ENCODE measurements at regions not wholly inside any gene's neighbourhood (a gene's known extent, or its start where the extent isn't known, plus 50 kb on each side); places are given as distances from the start of the nearest gene placed in this dataset.

- H3K4me2 ChIP-seq (ENCODE audit: low read depth, low read length, poor library complexity, severe bottlenecking): no peak overlapping the region
- no peaks in the 10 kb centered on the region for H3K79me2 ChIP-seq (ENCODE audit: insufficient read depth, low read length)
- no peak overlapping the region for H3K4me3 ChIP-seq (ENCODE audit: insufficient read depth, low read length, poor library complexity, severe bottlenecking)
- H3F3A ChIP-seq (ENCODE audit: insufficient read depth): no peaks in the 10 kb centered on the region
- no peak overlapping the region for H2AFZ ChIP-seq (ENCODE audit: low read depth, low read length, severe bottlenecking)
- H3K27ac ChIP-seq (ENCODE audit: low read depth, low read length): no peak overlapping the region
- no peaks in the 10 kb centered on the region; the same call in 1 of the 2 replicates for H3K9me2 ChIP-seq (replicated peaks; ENCODE audit: insufficient read depth, low read length)
- H4K20me1 ChIP-seq (ENCODE audit: low read depth, low read length): no peaks in the 10 kb centered on the region
- H3K9ac ChIP-seq (ENCODE audit: low read length): no peak overlapping the region
- H3K36me3 ChIP-seq (ENCODE audit: low read length): no peaks in the 10 kb centered on the region
- H3K9me3 ChIP-seq (ENCODE audit: insufficient read depth, low read length): no peaks in the 10 kb centered on the region
- no peak for TF ChIP-seq CTCF (IDR thresholded peaks at IDR 0.05; ENCODE audit: insufficient read depth, low read length, poor library complexity, severe bottlenecking)
- TF ChIP-seq EZH2phosphoT487 (conservative IDR thresholded peaks at IDR 0.05; ENCODE audit: low read length): no peak
- H3K27me3 ChIP-seq (ENCODE audit: low read length): no peaks in the 10 kb centered on the region
Measured at GRCh38 chr1:208499601-208500000, 255.4 kb upstream of the PLXNA2 start.

- Histone ChIP-seq H2AFZ (ENCODE audit: low read depth, low read length, severe bottlenecking) (no peak overlapping the region), H3K27me3 (ENCODE audit: low read length) (no peaks in the 10 kb centered on the region), H3K9ac (ENCODE audit: low read length) (no peak overlapping the region), H3K9me3 (ENCODE audit: insufficient read depth, low read length) (no peaks in the 10 kb centered on the region), H4K20me1 (ENCODE audit: low read depth, low read length) (no peaks in the 10 kb centered on the region), H3K27ac (ENCODE audit: low read depth, low read length) (no peak overlapping the region), H3K79me2 (ENCODE audit: insufficient read depth, low read length) (no peaks in the 10 kb centered on the region), H3K4me3 (ENCODE audit: insufficient read depth, low read length, poor library complexity, severe bottlenecking) (no peak overlapping the region), H3K4me2 (ENCODE audit: low read depth, low read length, poor library complexity, severe bottlenecking) (no peak overlapping the region), H3K9me2 (replicated peaks; ENCODE audit: insufficient read depth, low read length) (no peaks in the 10 kb centered on the region; the same call in 1 of the 2 replicates), H3F3A (ENCODE audit: insufficient read depth) (no peaks in the 10 kb centered on the region), H3K36me3 (ENCODE audit: low read length) (no peaks in the 10 kb centered on the region)
- TF ChIP-seq CTCF (IDR thresholded peaks at IDR 0.05; ENCODE audit: insufficient read depth, low read length, poor library complexity, severe bottlenecking) (no peak), EZH2phosphoT487 (conservative IDR thresholded peaks at IDR 0.05; ENCODE audit: low read length) (no peak)
Measured at GRCh38 chr1:208500375-208500774, 256.2 kb upstream of the PLXNA2 start.

- Histone ChIP-seq H3K9me3 (ENCODE audit: insufficient read depth, low read length) (no peaks in the 10 kb centered on the region), H4K20me1 (ENCODE audit: low read depth, low read length) (no peaks in the 10 kb centered on the region), H3K36me3 (ENCODE audit: low read length) (no peaks in the 10 kb centered on the region), H3K27ac (ENCODE audit: low read depth, low read length) (no peak overlapping the region), H3F3A (ENCODE audit: insufficient read depth) (no peaks in the 10 kb centered on the region), H3K79me2 (ENCODE audit: insufficient read depth, low read length) (no peaks in the 10 kb centered on the region), H3K9ac (ENCODE audit: low read length) (no peak overlapping the region), H3K9me2 (replicated peaks; ENCODE audit: insufficient read depth, low read length) (no peaks in the 10 kb centered on the region; the same call in 1 of the 2 replicates), H3K4me3 (ENCODE audit: insufficient read depth, low read length, poor library complexity, severe bottlenecking) (no peak overlapping the region), H2AFZ (ENCODE audit: low read depth, low read length, severe bottlenecking) (no peak overlapping the region), H3K27me3 (ENCODE audit: low read length) (no peaks in the 10 kb centered on the region), H3K4me2 (ENCODE audit: low read depth, low read length, poor library complexity, severe bottlenecking) (no peak overlapping the region)
- TF ChIP-seq EZH2phosphoT487 (conservative IDR thresholded peaks at IDR 0.05; ENCODE audit: low read length): no peak
- no peak for TF ChIP-seq CTCF (IDR thresholded peaks at IDR 0.05; ENCODE audit: insufficient read depth, low read length, poor library complexity, severe bottlenecking)
Measured at GRCh38 chr1:208501542-208501941, 257.4 kb upstream of the PLXNA2 start.

Measured in SU-DHL-6 (cell line).